ENCODE measurements at regions not wholly inside any gene's neighbourhood (a gene's known extent, or its start where the extent isn't known, plus 50 kb on each side); places are given as distances from the start of the nearest gene placed in this dataset.
"Not testable (repeated sequence)": the region's sequence is repeated elsewhere in the genome, so short reads cannot be mapped to it uniquely, and the experiment has no call there.

- H3K4me2 ChIP-seq (ENCODE audit: low read length); H3K27ac ChIP-seq (ENCODE audit: low read depth, low read length); H3K27me3 ChIP-seq (ENCODE audit: insufficient read depth, low read length); DNase-seq (ENCODE audit: low read depth, low spot score); H3K9ac ChIP-seq (ENCODE audit: low read length); H3K9me2 ChIP-seq (ENCODE audit: insufficient read depth); H3K9me3 ChIP-seq (ENCODE audit: control insufficient read depth in 1 of 2, insufficient read depth in 1 of 2, low read depth in 1 of 2, low read length in 2 of 2); H3K79me2 ChIP-seq (ENCODE audit: insufficient read depth, low read length); H2AFZ ChIP-seq (ENCODE audit: low read depth, low read length, poor library complexity, severe bottlenecking); CTCF ChIA-PET; POLR2A ChIA-PET; H3K4me3 ChIP-seq (replicated peaks in 1 of 2; ENCODE audit: low read depth in 1 of 2, low read length in 2 of 2); H3K4me1 ChIP-seq (ENCODE audit: control insufficient read depth in 1 of 2, insufficient read depth in 2 of 2, low read length in 2 of 2); intact Hi-C loops (cut with micrococcal nuclease); ATAC-seq; BruUV-seq (replicated peaks); RAD21 ChIA-PET (ENCODE audit: low non-redundant PET in 1 of 2, low total read pairs in 2 of 2, uncharacterized antibody in 2 of 2, unreplicated experiment in 2 of 2); H3K36me3 ChIP-seq (ENCODE audit: control insufficient read depth in 1 of 2, insufficient read depth in 2 of 2, low read length in 2 of 2); H4K20me1 ChIP-seq (ENCODE audit: insufficient read depth): not testable (repeated sequence)
These were observed 335.7 kb upstream of the PLGLB2 start for GRCh38 chr2:87412036-87412820.

GRCh38 chr2:87414331-87414730 lies 333.6 kb upstream of the PLGLB2 start:
- H4K20me1 ChIP-seq (ENCODE audit: insufficient read depth); H3K27ac ChIP-seq (ENCODE audit: low read depth, low read length); H3K4me1 ChIP-seq (ENCODE audit: control insufficient read depth in 1 of 2, insufficient read depth in 2 of 2, low read length in 2 of 2); POLR2A ChIA-PET; ATAC-seq; intact Hi-C loops (cut with micrococcal nuclease); H2AFZ ChIP-seq (ENCODE audit: low read depth, low read length, poor library complexity, severe bottlenecking); H3K4me2 ChIP-seq (ENCODE audit: low read length); H3K9ac ChIP-seq (ENCODE audit: low read length); H3K79me2 ChIP-seq (ENCODE audit: insufficient read depth, low read length); H3K4me3 ChIP-seq (replicated peaks in 1 of 2; ENCODE audit: low read depth in 1 of 2, low read length in 2 of 2); H3K9me2 ChIP-seq (ENCODE audit: insufficient read depth); H3K9me3 ChIP-seq (ENCODE audit: control insufficient read depth in 1 of 2, insufficient read depth in 1 of 2, low read depth in 1 of 2, low read length in 2 of 2); H3K36me3 ChIP-seq (ENCODE audit: control insufficient read depth in 1 of 2, insufficient read depth in 2 of 2, low read length in 2 of 2); BruUV-seq (replicated peaks); RAD21 ChIA-PET (ENCODE audit: low non-redundant PET in 1 of 2, low total read pairs in 2 of 2, uncharacterized antibody in 2 of 2, unreplicated experiment in 2 of 2); CTCF ChIA-PET; H3K27me3 ChIP-seq (ENCODE audit: insufficient read depth, low read length); DNase-seq (ENCODE audit: low read depth, low spot score): not testable (repeated sequence)

GRCh38 chr2:87414795-87415570 lies 332.9 kb upstream of the PLGLB2 start:
- H3K4me2 ChIP-seq (ENCODE audit: low read length); H3K9ac ChIP-seq (ENCODE audit: low read length); H4K20me1 ChIP-seq (ENCODE audit: insufficient read depth); H3K27me3 ChIP-seq (ENCODE audit: insufficient read depth, low read length); H3K4me3 ChIP-seq (replicated peaks in 1 of 2; ENCODE audit: low read depth in 1 of 2, low read length in 2 of 2); CTCF ChIA-PET; H3K9me3 ChIP-seq (ENCODE audit: control insufficient read depth in 1 of 2, insufficient read depth in 1 of 2, low read depth in 1 of 2, low read length in 2 of 2); intact Hi-C loops (cut with micrococcal nuclease); H3K9me2 ChIP-seq (ENCODE audit: insufficient read depth); H3K27ac ChIP-seq (ENCODE audit: low read depth, low read length); H2AFZ ChIP-seq (ENCODE audit: low read depth, low read length, poor library complexity, severe bottlenecking); POLR2A ChIA-PET; H3K79me2 ChIP-seq (ENCODE audit: insufficient read depth, low read length); H3K36me3 ChIP-seq (ENCODE audit: control insufficient read depth in 1 of 2, insufficient read depth in 2 of 2, low read length in 2 of 2); RAD21 ChIA-PET (ENCODE audit: low non-redundant PET in 1 of 2, low total read pairs in 2 of 2, uncharacterized antibody in 2 of 2, unreplicated experiment in 2 of 2); DNase-seq (ENCODE audit: low read depth, low spot score); ATAC-seq; BruUV-seq (replicated peaks); H3K4me1 ChIP-seq (ENCODE audit: control insufficient read depth in 1 of 2, insufficient read depth in 2 of 2, low read length in 2 of 2): not testable (repeated sequence)

- H3K9ac ChIP-seq (ENCODE audit: low read length); intact Hi-C loops (cut with micrococcal nuclease); DNase-seq (ENCODE audit: low read depth, low spot score); H3K79me2 ChIP-seq (ENCODE audit: insufficient read depth, low read length); H3K9me2 ChIP-seq (ENCODE audit: insufficient read depth); RAD21 ChIA-PET (ENCODE audit: low non-redundant PET in 1 of 2, low total read pairs in 2 of 2, uncharacterized antibody in 2 of 2, unreplicated experiment in 2 of 2); H4K20me1 ChIP-seq (ENCODE audit: insufficient read depth); H3K4me2 ChIP-seq (ENCODE audit: low read length); POLR2A ChIA-PET; H3K4me3 ChIP-seq (replicated peaks in 1 of 2; ENCODE audit: low read depth in 1 of 2, low read length in 2 of 2); H2AFZ ChIP-seq (ENCODE audit: low read depth, low read length, poor library complexity, severe bottlenecking); ATAC-seq; H3K27me3 ChIP-seq (ENCODE audit: insufficient read depth, low read length); BruUV-seq (replicated peaks); CTCF ChIA-PET; H3K27ac ChIP-seq (ENCODE audit: low read depth, low read length); H3K9me3 ChIP-seq (ENCODE audit: control insufficient read depth in 1 of 2, insufficient read depth in 1 of 2, low read depth in 1 of 2, low read length in 2 of 2); H3K4me1 ChIP-seq (ENCODE audit: control insufficient read depth in 1 of 2, insufficient read depth in 2 of 2, low read length in 2 of 2); H3K36me3 ChIP-seq (ENCODE audit: control insufficient read depth in 1 of 2, insufficient read depth in 2 of 2, low read length in 2 of 2): not testable (repeated sequence)
These were observed 332.2 kb upstream of the PLGLB2 start for GRCh38 chr2:87415586-87416265.
